IMR-90 (cell line): ENCODE measurements at regions not wholly inside any gene's neighbourhood (a gene's known extent, or its start where the extent isn't known, plus 50 kb on each side); places are given as distances from the start of the nearest gene placed in this dataset.

Experiments used
- ATAC-seq: fragments of 200-7000 bp; cut with Tn5 transposase; 2 replicates; pipeline ENCODE4 v1.9.1; 2020; ENCODE audit warnings: low read depth, mild to moderate bottlenecking, moderate library complexity
- BruUV-seq: library from RNA; stranded (reverse); fragments of 400-500 nt; replicated peaks from 2 replicates; lab custom pipeline; 2021; lab: Mats Ljungman, UMichigan
- CTCF ChIA-PET: fragments of 300-600 bp; formaldehyde crosslinking; extraction: SDS; loops from one replicate; lab custom pipeline; 2021; ENCODE audit warnings: antibody characterized with exemption; lab: Yijun Ruan, JAX
- POLR2A ChIA-PET: fragments of 300-600 bp; sonication (Branson Sonifier 250); formaldehyde crosslinking; loops from one replicate; lab custom pipeline; 2022; ENCODE audit warnings: antibody characterized with exemption; ENCODE audit not compliant: unreplicated experiment; lab: Charles Lee
- DNase-seq: peaks from one replicate; pipeline ENCODE4 v3.0.0; 2013
- H2AFZ ChIP-seq: replicated peaks from 2 replicates; pipeline ENCODE3; 2013; ENCODE audit warnings: low read length, mild to moderate bottlenecking; ENCODE audit not compliant: poor library complexity
- H2AK5ac ChIP-seq: 2 replicates; pipeline ENCODE4 v1.6.1; 2013; ENCODE audit warnings: low read depth, low read length, inconsistent platforms
- H2AK9ac ChIP-seq: replicated peaks from 2 replicates; pipeline ENCODE3; 2013; ENCODE audit warnings: mild to moderate bottlenecking, low read depth, low read length, moderate library complexity; ENCODE audit not compliant: poor library complexity
- H2BK120ac ChIP-seq: 2 replicates; pipeline ENCODE4 v1.6.1; 2013; ENCODE audit warnings: low read depth, low read length, inconsistent platforms
- H2BK15ac ChIP-seq: 3 replicates; pipeline ENCODE4 v1.6.1; 2013; ENCODE audit warnings: low read depth, low read length, inconsistent platforms
- H2BK20ac ChIP-seq: 2 replicates; pipeline ENCODE4 v1.6.1; 2013; ENCODE audit warnings: low read depth, mild to moderate bottlenecking, inconsistent platforms, low read length, moderate library complexity
- H2BK5ac ChIP-seq: 2 replicates; pipeline ENCODE4 v1.6.1; 2013; ENCODE audit warnings: mild to moderate bottlenecking, low read depth, low read length, inconsistent platforms; ENCODE audit not compliant: poor library complexity, severe bottlenecking
- H3K14ac ChIP-seq: replicated peaks from 2 replicates; pipeline ENCODE4 v1.6.1; 2013; ENCODE audit warnings: low read depth, low read length, inconsistent platforms
- H3K18ac ChIP-seq: 2 replicates; pipeline ENCODE4 v1.6.1; 2013; ENCODE audit warnings: low read depth, low read length, control low read depth
- H3K23ac ChIP-seq: 2 replicates; pipeline ENCODE4 v1.6.1; 2013; ENCODE audit warnings: low read depth, low read length, inconsistent platforms
- H3K27ac ChIP-seq: 2 replicates; pipeline ENCODE4 v1.5.1; 2013; ENCODE audit warnings: mild to moderate bottlenecking, control low read depth, low read length; ENCODE audit not compliant: insufficient read depth
- H3K27me3 ChIP-seq: 2 replicates; pipeline ENCODE4 v1.6.1; 2013; ENCODE audit warnings: low read length; ENCODE audit not compliant: control insufficient read depth, insufficient read depth
- H3K36me3 ChIP-seq: 2 replicates; pipeline ENCODE4 v1.6.1; 2013; ENCODE audit warnings: low read length, mixed read lengths; ENCODE audit not compliant: control insufficient read depth, insufficient read depth
- H3K4ac ChIP-seq: 2 replicates; pipeline ENCODE4 v1.6.1; 2013; ENCODE audit warnings: low read depth, low read length, inconsistent platforms
- H3K4me1 ChIP-seq: 2 replicates; pipeline ENCODE4 v1.6.1; 2013; ENCODE audit warnings: low read length, mixed read lengths; ENCODE audit not compliant: control insufficient read depth, insufficient read depth
- H3K4me2 ChIP-seq: 2 replicates; pipeline ENCODE4 v1.6.1; 2013; ENCODE audit warnings: low read depth, mild to moderate bottlenecking, control low read depth, low read length, moderate library complexity
- H3K4me3 ChIP-seq: 2 replicates; pipeline ENCODE4 v1.5.1; 2013; ENCODE audit warnings: low read depth, mild to moderate bottlenecking, control low read depth, low read length, moderate library complexity; ENCODE audit not compliant: insufficient read depth
- H3K56ac ChIP-seq: 2 replicates; pipeline ENCODE4 v1.6.1; 2013; ENCODE audit warnings: low read length, inconsistent platforms; ENCODE audit not compliant: insufficient read depth; ENCODE audit errors: extremely low read depth
- H3K79me1 ChIP-seq, 2 experiments: 2 replicates each; pipeline ENCODE4 v1.6.1; 2013; ENCODE audit warnings: low read length in 2 of 2, inconsistent platforms in 1 of 2, low read depth in 1 of 2
- H3K9ac ChIP-seq: 2 replicates; pipeline ENCODE4 v1.6.1; 2013; ENCODE audit warnings: low read depth, low read length, control low read depth
- H3K9me1 ChIP-seq: 2 replicates; pipeline ENCODE4 v1.6.1; 2013; ENCODE audit warnings: low read length, inconsistent platforms; ENCODE audit not compliant: insufficient read depth
- H3K9me3 ChIP-seq: 2 replicates; pipeline ENCODE4 v1.6.1; 2013; ENCODE audit warnings: low read length; ENCODE audit not compliant: control insufficient read depth, insufficient read depth
- H4K20me1 ChIP-seq: 2 replicates; pipeline ENCODE4 v1.6.1; 2013; ENCODE audit warnings: low read length, inconsistent platforms; ENCODE audit not compliant: insufficient read depth
- H4K5ac ChIP-seq: 2 replicates; pipeline ENCODE4 v1.6.1; 2013; ENCODE audit warnings: mild to moderate bottlenecking, low read depth, low read length, control low read depth
- H4K8ac ChIP-seq, 2 experiments: 2 replicates each; pipeline ENCODE4 v1.6.1; 2013; ENCODE audit warnings: low read depth in 2 of 2, low read length in 2 of 2, control low read depth in 1 of 2, inconsistent platforms in 1 of 2
- H4K91ac ChIP-seq: 2 replicates; pipeline ENCODE4 v1.6.1; 2013; ENCODE audit warnings: low read depth, low read length, inconsistent platforms; ENCODE audit not compliant: insufficient read depth
- BHLHE40 ChIP-seq: fragments of 150-350 bp; IDR thresholded peaks from 2 replicates; pipeline ENCODE4 v1.6.1; 2016; ENCODE audit warnings: mild to moderate bottlenecking, low read depth, low read length
- CEBPB ChIP-seq: IDR thresholded peaks from 2 replicates; pipeline ENCODE4 v1.6.1; 2012; ENCODE audit warnings: low read depth, low read length, improper control_type of control experiment
- CHD1 ChIP-seq: IDR thresholded peaks from 2 replicates; pipeline ENCODE4 v1.6.1; 2012; ENCODE audit warnings: low read depth, low read length, improper control_type of control experiment
- ELK1 ChIP-seq: fragments of 150-350 bp; IDR thresholded peaks from 2 replicates; pipeline ENCODE4 v1.6.1; 2016; ENCODE audit warnings: low read depth, mild to moderate bottlenecking, low read length, moderate library complexity, borderline replicate concordance
- FOS ChIP-seq: fragments of 150-350 bp; IDR thresholded peaks from 2 replicates; pipeline ENCODE4 v1.6.1; 2016; ENCODE audit warnings: low read depth, low read length
- MAFK ChIP-seq: IDR thresholded peaks from 2 replicates; pipeline ENCODE4 v1.6.1; 2012; ENCODE audit warnings: low read depth, low read length, improper control_type of control experiment
- MAZ ChIP-seq: IDR thresholded peaks from 2 replicates; pipeline ENCODE4 v1.6.1; 2012; ENCODE audit warnings: low read depth, mild to moderate bottlenecking, low read length, improper control_type of control experiment, moderate library complexity, borderline replicate concordance
- MXI1 ChIP-seq: IDR thresholded peaks from 2 replicates; pipeline ENCODE4 v1.6.1; 2012; ENCODE audit warnings: low read depth, mild to moderate bottlenecking, low read length, moderate library complexity, borderline replicate concordance
- NFE2L2 ChIP-seq: fragments of 150-350 bp; IDR thresholded peaks from 2 replicates; pipeline ENCODE4 v1.6.1; 2016; ENCODE audit warnings: low read depth, mild to moderate bottlenecking, low read length
- POLR2A ChIP-seq: IDR thresholded peaks from 2 replicates; pipeline ENCODE4 v1.6.1; 2012; ENCODE audit warnings: mild to moderate bottlenecking, low read depth, low read length
- RAD21 ChIP-seq: IDR thresholded peaks from 2 replicates; pipeline ENCODE4 v1.6.1; 2012; ENCODE audit warnings: low read length, improper control_type of control experiment
- RCOR1 ChIP-seq: IDR thresholded peaks from 2 replicates; pipeline ENCODE4 v1.6.1; 2012; ENCODE audit warnings: mild to moderate bottlenecking, low read length, improper control_type of control experiment; ENCODE audit not compliant: insufficient replicate concordance
- RFX5 ChIP-seq: IDR thresholded peaks from 2 replicates; pipeline ENCODE4 v1.8.0; 2012; ENCODE audit warnings: low read depth, mild to moderate bottlenecking, low read length, moderate library complexity
- SMC3 ChIP-seq: fragments of 150-350 bp; IDR thresholded peaks from 2 replicates; pipeline ENCODE4 v1.6.1; 2016; ENCODE audit warnings: low read depth, mild to moderate bottlenecking, antibody characterized with exemption, low read length, moderate library complexity
- WGBS, 2 experiments: methylation state at CpG; one replicate each; pipeline versions ENCODE4 v1.1.5 to v1.1.7; 2013; ENCODE audit warnings: missing lambda C conversion rate in 2 of 2; ENCODE audit not compliant: insufficient read length in 1 of 2; ENCODE audit errors: extremely low coverage in 2 of 2; 5-methylcytosine and 5-hydroxymethylcytosine counted together
- dilution Hi-C: fragments of 300-500 bp; cut with HindIII; formaldehyde crosslinking; loops from one replicate; pipeline ENCODE4 v1.14.3; 2018; ENCODE audit warnings: low sequenced_read_pairs; ENCODE audit not compliant: unreplicated experiment
- in situ Hi-C: fragments of 300-500 bp; cut with MboI; formaldehyde crosslinking; loops from 3 replicates; pipeline ENCODE4 v1.14.3; 2019; ENCODE audit warnings: low sequenced_read_pairs, inconsistent platforms, mixed read lengths
- intact Hi-C: fragments of 100-400 bp; cut with micrococcal nuclease; formaldehyde crosslinking; loops from 2 replicates; pipeline ENCODE4 v1.10.0; 2022
- TF ChIP-seq, protein P1 (sequence below): fragments of 150-350 bp; IDR thresholded peaks from 2 replicates; pipeline ENCODE4 v1.6.1; 2017; ENCODE audit warnings: mild to moderate bottlenecking, antibody characterized with exemption, low read length, low read depth
- TF ChIP-seq, protein P2 (sequence below): conservative IDR thresholded peaks from 2 replicates; pipeline ENCODE4 v1.5.1; 2012; ENCODE audit warnings: mild to moderate bottlenecking, low read depth, low read length, improper control_type of control experiment

DNA sequence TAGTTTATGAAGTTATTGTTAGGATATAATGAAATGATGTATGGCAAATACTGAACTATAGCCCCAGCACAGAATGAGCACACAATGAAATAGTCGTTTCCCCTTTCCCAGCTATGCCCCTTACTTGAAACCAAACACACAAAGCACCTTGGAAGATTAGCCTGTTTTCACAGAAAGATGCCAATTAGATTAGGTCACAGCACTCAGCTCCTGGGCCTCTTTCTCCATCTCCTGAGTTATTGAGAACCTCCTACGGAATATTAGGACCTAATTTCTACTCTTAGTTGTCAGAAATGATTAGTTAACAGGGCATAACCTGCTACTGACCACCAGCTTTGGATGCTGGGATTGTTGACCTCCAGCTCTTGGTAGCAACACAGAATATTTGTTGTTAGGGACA lies 269.4 kb upstream of the ROPN1 start:
- ChIA-PET POLR2A (no interaction called here), CTCF (interaction anchor here (1.6 kb wide), 1 partner anchor 228 kb away, joined by 4 read pairs; the partner anchor contains the start of gene KALRN)
- no peak overlapping the region for H3K4me3 ChIP-seq
- H2BK20ac ChIP-seq = peak overlapping the region; percentile 77; the same call in 1 of the 2 replicates
- peak overlapping the region; percentile 97 for H2BK15ac ChIP-seq
- H3K9ac ChIP-seq = no peak overlapping the region
- peak overlapping the region; percentile 54; the same call in 1 of the 2 replicates for H2AK5ac ChIP-seq
- no TSS peak for BruUV-seq
- peaks cover 15% of the 10 kb centered on the region for H3K9me1 ChIP-seq
- H4K20me1 ChIP-seq = no peaks in the 10 kb centered on the region
- in situ Hi-C loops = no loop called here
- peak overlapping the region; percentile 46 for H4K91ac ChIP-seq
- TF ChIP-seq SMC3 = no peak
- TF ChIP-seq NFE2L2 = no peak
- TF ChIP-seq, protein P1, sequence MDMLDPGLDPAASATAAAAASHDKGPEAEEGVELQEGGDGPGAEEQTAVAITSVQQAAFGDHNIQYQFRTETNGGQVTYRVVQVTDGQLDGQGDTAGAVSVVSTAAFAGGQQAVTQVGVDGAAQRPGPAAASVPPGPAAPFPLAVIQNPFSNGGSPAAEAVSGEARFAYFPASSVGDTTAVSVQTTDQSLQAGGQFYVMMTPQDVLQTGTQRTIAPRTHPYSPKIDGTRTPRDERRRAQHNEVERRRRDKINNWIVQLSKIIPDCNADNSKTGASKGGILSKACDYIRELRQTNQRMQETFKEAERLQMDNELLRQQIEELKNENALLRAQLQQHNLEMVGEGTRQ = no peak
- TF ChIP-seq FOS = no peak
- TF ChIP-seq, protein P2, sequence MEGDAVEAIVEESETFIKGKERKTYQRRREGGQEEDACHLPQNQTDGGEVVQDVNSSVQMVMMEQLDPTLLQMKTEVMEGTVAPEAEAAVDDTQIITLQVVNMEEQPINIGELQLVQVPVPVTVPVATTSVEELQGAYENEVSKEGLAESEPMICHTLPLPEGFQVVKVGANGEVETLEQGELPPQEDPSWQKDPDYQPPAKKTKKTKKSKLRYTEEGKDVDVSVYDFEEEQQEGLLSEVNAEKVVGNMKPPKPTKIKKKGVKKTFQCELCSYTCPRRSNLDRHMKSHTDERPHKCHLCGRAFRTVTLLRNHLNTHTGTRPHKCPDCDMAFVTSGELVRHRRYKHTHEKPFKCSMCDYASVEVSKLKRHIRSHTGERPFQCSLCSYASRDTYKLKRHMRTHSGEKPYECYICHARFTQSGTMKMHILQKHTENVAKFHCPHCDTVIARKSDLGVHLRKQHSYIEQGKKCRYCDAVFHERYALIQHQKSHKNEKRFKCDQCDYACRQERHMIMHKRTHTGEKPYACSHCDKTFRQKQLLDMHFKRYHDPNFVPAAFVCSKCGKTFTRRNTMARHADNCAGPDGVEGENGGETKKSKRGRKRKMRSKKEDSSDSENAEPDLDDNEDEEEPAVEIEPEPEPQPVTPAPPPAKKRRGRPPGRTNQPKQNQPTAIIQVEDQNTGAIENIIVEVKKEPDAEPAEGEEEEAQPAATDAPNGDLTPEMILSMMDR = no peak
- TF ChIP-seq POLR2A = no peak
- no peak for TF ChIP-seq RAD21
- TF ChIP-seq MXI1 = no peak
- TF ChIP-seq MAFK = no peak
- no peak for TF ChIP-seq RFX5
- TF ChIP-seq RCOR1 = no peak
- no peak for TF ChIP-seq BHLHE40
- no peak for TF ChIP-seq CEBPB
- no peak for TF ChIP-seq MAZ
- no peak for TF ChIP-seq CHD1
- TF ChIP-seq ELK1 = no peak
- no peak overlapping the region for H2AK9ac ChIP-seq
- no peaks in the 10 kb centered on the region for H3K9me3 ChIP-seq
- H3K18ac ChIP-seq = peak overlapping the region; percentile 71; the same call in 1 of the 2 replicates
- H3K79me1 ChIP-seq = no peaks in the 10 kb centered on the region
- peak overlapping the region; percentile 8; the same call in 1 of the 2 replicates for H3K14ac ChIP-seq
- no peak overlapping the region for H3K27ac ChIP-seq
- H3K56ac ChIP-seq = no peak overlapping the region
- peaks cover 20% of the 10 kb centered on the region for H3K4me1 ChIP-seq
- peak overlapping the region; percentile 68; the same call in 1 of the 2 replicates for H4K5ac ChIP-seq
- peak overlapping the region; percentile 73 for H2BK5ac ChIP-seq
- DNase-seq = peak; percentile 47
- H3K23ac ChIP-seq = no peak overlapping the region
- no peak overlapping the region for H2AFZ ChIP-seq
- H3K36me3 ChIP-seq = no peaks in the 10 kb centered on the region
- H2BK120ac ChIP-seq = peak overlapping the region; percentile 73
- ATAC-seq = no peak
- H3K4ac ChIP-seq = peak overlapping the region; percentile 71
- dilution Hi-C loops = no loop called here
- peak overlapping the region in 1 of 2 experiments; percentile 20; a peak in 3 of 4 replicates for H4K8ac ChIP-seq
- intact Hi-C loops = no loop called here
- no peaks in the 10 kb centered on the region for H3K27me3 ChIP-seq
- WGBS, 2 experiments = 67% methylated on average over 1 of the region's 2 CpGs; no CpG with 5 or more reads in 1 of the 2 experiments
- H3K4me2 ChIP-seq = no peak overlapping the region; the same call in 1 of the 2 replicates
